Activated CD4-positive, alpha-beta T cell treated with anti-CD3 and anti-CD28 coated beads, Interleukin-2, Interleukin-4, amounts not matched to agents 100 ng/mL and 50 ng/mL, durations not matched to agents 16 hours and 8 hours (primary cell): ENCODE measurements at regions not wholly inside any gene's neighbourhood (a gene's known extent, or its start where the extent isn't known, plus 50 kb on each side); places are given as distances from the start of the nearest gene placed in this dataset.
A peak's percentile ranks its signal among the peaks of the same experiment; 100 is the strongest.
"Not testable (repeated sequence)": the region's sequence is repeated elsewhere in the genome, so short reads cannot be mapped to it uniquely, and the experiment has no call there.

Experiments
- DNase-seq: peaks from one replicate; pipeline ENCODE4 v3.0.0-alpha.2; 2020; ENCODE audit warnings: low spot score

GRCh38 chr10:3959370-3960325 lies 174.6 kb upstream of the KLF6 start:
- no peak for DNase-seq

- no peak for DNase-seq
Measured at GRCh38 chr10:3958472-3958996, 173.5 kb upstream of the KLF6 start.

GRCh38 chr10:3955955-3956617 lies 171.1 kb upstream of the KLF6 start:
- no peak for DNase-seq

- no peak for DNase-seq
Measured at GRCh38 chr10:3955493-3955892, 170.5 kb upstream of the KLF6 start.

GRCh38 chr10:3954615-3955014 lies 169.6 kb upstream of the KLF6 start:
- DNase-seq: no peak

GRCh38 chr10:3954007-3954406 lies 169.0 kb upstream of the KLF6 start:
- DNase-seq: not testable (repeated sequence)

GRCh38 chr10:3951993-3952392 lies 167.0 kb upstream of the KLF6 start:
- DNase-seq: no peak

GRCh38 chr10:3950676-3951275 lies 165.8 kb upstream of the KLF6 start:
- no peak for DNase-seq

GRCh38 chr10:3949711-3950110 lies 164.7 kb upstream of the KLF6 start:
- DNase-seq: no peak

GRCh38 chr10:3948843-3949242 lies 163.8 kb upstream of the KLF6 start:
- peak; percentile 87 for DNase-seq

GRCh38 chr10:3946234-3947229 lies 161.5 kb upstream of the KLF6 start:
- DNase-seq: no peak

- DNase-seq: no peak
Measured at GRCh38 chr10:3945026-3945425, 160.0 kb upstream of the KLF6 start.

- no peak for DNase-seq
Measured at GRCh38 chr10:3944591-3944990, 159.6 kb upstream of the KLF6 start.

- no peak for DNase-seq
Measured at GRCh38 chr10:3943695-3944257, 158.8 kb upstream of the KLF6 start.

GRCh38 chr10:3942937-3943489 lies 158.0 kb upstream of the KLF6 start:
- no peak for DNase-seq

- DNase-seq: no peak
Measured at GRCh38 chr10:3941676-3942075, 156.7 kb upstream of the KLF6 start.

- DNase-seq: no peak
Measured at GRCh38 chr10:3936422-3937040, 151.5 kb upstream of the KLF6 start.

GRCh38 chr10:3935933-3936359 lies 150.9 kb upstream of the KLF6 start:
- DNase-seq: no peak

- DNase-seq: peak; percentile 93
Measured at GRCh38 chr10:3935141-3935540, 150.1 kb upstream of the KLF6 start.

- DNase-seq: no peak
Measured at GRCh38 chr10:3933733-3934132, 148.7 kb upstream of the KLF6 start.
